HG03342 (cell line): ENCODE measurements at regions not wholly inside any gene's neighbourhood (a gene's known extent, or its start where the extent isn't known, plus 50 kb on each side); places are given as distances from the start of the nearest gene placed in this dataset.

Experiments
- ATAC-seq: cut with Tn5 transposase; IDR thresholded peaks from one replicate; pipeline ENCODE4 v1.9.1; 2021; ENCODE audit warnings: mild to moderate bottlenecking, moderate library complexity; ENCODE audit not compliant: unreplicated experiment

- ATAC-seq, result no peak
These were observed 400.9 kb upstream of the MEF2C start for GRCh38 chr5:89283728-89284493.

- no peak for ATAC-seq
These were observed 399.8 kb upstream of the MEF2C start for GRCh38 chr5:89282554-89283510.

GRCh38 chr5:89281766-89282553, 399.0 kb upstream of the MEF2C start:
- no peak for ATAC-seq

GRCh38 chr5:89281211-89281610, 398.2 kb upstream of the MEF2C start:
- ATAC-seq, result no peak

- ATAC-seq, result no peak
These were observed 397.4 kb upstream of the MEF2C start for GRCh38 chr5:89280103-89281037.

DNA sequence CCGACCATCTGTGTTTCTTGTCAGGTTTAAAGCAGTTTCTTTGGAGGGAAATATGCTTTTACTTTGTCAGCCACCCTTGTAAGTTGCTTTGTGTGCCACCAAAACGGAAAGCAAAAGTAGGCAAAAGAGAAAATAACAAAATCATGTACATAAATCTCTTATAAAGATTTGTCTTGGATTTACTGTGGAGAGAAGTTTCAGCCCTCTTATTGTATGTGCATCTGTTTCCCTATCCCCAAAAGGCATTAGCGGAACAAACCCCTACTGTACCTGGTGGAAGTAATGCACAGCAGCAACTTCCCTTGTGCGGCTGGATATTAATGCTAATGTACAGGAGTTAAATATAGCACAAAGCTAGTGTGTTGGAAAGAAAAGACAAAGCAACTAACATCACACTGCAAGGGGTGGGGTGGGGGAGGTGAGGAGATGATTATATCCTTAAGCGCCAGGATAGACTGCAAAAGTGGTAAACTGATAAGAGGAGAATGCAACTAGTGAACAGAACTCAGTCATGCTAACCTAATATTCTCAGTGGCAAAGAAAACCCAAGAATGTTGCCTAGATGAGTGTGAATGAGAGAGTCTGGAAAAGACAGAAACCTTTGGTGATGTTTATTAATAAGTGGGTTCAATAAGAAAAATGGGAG, 396.5 kb upstream of the MEF2C start:
- ATAC-seq, result no peak

GRCh38 chr5:89277816-89278215, 394.8 kb upstream of the MEF2C start:
- ATAC-seq, result no peak

DNA sequence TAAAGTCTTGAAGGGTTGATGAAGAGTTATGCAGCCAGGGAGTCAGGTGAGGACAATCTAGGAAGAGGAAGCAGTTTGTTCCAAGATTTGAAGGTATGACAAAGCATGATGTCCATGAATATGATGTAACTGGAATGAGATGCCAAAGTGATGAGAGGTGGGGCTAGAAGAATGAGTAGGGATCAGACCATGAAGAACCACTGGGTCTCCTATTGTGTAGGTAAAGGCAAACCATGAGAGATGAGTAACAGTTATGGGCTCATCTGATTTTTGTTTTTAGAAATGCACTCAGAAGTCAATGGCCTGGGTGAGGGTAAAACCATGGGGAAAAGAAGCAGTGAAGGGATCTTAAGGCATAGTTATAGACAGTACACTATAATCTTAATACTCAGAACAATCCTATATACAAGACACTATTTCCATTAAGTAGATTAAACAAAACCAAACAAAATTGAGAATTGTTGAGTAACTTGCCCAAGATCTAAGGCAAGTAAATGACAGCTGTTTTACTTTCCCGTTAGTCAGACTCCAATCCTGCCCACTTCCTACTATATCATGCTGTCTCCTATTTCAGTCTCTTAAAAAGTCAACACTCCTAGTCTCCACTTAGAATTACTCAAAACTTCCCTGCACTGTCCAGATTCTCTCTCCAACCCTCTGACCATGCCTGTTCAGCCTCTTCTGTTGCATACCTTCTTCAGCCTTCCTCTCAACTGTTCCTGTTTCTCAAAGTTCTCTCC, 393.8 kb upstream of the MEF2C start:
- ATAC-seq, result no peak

- no peak for ATAC-seq
These were observed 392.3 kb upstream of the MEF2C start for GRCh38 chr5:89275066-89275855.

GRCh38 chr5:89273289-89273688, 390.3 kb upstream of the MEF2C start:
- no peak for ATAC-seq

DNA sequence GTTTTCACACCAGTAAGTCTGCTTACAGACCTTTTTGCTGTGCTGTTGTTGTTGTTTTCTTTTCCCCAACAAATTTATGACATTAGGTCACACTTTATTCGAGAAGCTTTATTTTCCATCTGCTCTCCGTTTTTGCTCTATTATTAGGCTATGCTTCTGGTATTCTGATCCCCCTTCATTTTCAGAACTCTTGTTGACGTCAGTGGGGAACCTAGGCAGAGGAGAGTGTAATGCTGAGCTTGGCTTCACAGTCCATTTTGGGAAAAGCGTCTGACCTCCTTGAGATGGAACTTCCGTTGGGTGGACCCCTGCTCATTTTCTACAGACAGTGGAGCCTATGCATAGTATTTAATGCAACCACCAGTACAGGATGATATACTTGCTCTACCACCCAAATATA, 387.9 kb upstream of the MEF2C start:
- ATAC-seq, result no peak

DNA sequence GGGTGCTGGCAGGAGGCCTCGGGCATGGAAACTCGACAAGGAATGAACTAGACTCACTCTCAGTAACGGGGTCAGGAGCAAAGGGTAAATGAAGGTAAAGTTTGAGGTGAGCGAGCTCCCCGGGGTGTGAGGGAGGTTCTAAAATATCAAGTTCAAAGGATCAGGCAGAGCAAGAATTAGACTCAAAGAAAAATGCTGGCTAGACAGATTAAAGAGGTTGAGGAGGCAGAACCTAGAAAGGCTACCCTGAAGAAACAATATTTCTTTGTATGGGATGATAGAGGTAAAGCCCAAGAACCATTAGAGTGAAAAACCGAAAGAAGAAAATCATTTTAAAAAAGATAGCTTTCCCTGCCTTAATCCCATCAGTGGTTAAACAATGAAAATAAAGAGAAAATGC, 386.7 kb upstream of the MEF2C start:
- no peak for ATAC-seq

GRCh38 chr5:89268460-89268859, 385.5 kb upstream of the MEF2C start:
- ATAC-seq, result no peak

DNA sequence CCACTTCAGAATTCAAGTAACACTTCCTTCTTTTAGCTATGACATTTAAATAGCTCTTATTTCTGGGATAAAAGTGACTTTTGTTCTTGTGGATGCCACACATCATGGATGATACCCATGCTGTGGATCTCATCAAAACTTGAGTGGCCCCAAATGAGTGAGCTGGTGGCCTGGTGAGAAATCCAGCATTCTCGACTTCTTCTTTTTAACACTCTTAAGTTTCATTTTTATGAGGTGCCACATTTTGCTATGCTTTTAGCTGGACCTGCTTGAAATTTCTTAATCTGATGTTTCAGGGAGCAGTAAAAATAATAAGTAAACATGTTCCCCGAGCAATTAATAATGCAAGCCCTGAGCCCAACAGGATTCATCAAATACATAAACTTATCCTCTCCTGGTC, 384.8 kb upstream of the MEF2C start:
- no peak for ATAC-seq

GRCh38 chr5:89265511-89266179, 382.7 kb upstream of the MEF2C start:
- ATAC-seq, result no peak

GRCh38 chr5:89263846-89264245, 380.9 kb upstream of the MEF2C start:
- ATAC-seq, result no peak

DNA sequence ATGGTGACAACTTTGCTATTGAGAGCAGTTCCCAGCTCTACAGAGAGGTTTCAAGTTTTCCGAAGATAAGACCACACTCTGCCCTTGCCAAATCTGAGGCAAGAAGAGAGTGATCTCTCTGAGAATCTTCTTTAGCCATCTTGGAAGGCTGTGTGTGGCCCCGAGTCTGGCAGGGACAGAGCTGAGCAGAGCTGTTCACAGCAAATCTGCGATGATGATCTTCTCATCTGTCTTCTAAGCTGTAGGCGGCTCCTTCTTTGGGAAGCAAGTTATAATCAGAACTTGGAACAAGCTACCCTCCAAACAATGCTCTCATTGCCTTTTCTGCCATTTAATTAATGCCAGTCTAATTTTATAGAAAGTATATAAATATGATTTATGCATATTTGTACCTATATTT, 379.0 kb upstream of the MEF2C start:
- no peak for ATAC-seq

DNA sequence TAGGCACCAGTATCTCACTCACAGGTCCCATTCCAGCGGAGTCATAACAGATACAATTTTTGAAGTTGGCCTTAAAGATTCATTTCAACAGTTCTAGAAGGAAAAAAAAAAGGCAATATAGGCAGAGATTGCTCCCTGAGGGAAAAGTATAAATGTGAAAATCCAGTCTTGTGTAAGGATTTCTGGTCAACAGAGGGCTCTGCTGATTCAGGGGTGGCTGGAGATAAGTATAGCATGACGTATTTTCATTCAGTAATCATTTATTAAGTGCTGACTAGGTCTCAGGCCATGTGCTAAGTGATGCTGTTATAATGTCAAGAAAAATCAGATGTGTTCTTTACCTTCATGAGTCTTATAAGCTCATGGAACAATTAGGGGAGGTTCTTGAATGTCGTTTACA, 377.3 kb upstream of the MEF2C start:
- no peak for ATAC-seq
